DMS79 (cell line): ENCODE measurements at regions not wholly inside any gene's neighbourhood (a gene's known extent, or its start where the extent isn't known, plus 50 kb on each side); places are given as distances from the start of the nearest gene placed in this dataset.
"Not testable (repeated sequence)": the region's sequence is repeated elsewhere in the genome, so short reads cannot be mapped to it uniquely, and the experiment has no call there.

ENCODE experiments used
- DNase-seq: peaks from one replicate; lab custom pipeline; 2025; lab: John Stamatoyannopoulos, UW

DNA sequence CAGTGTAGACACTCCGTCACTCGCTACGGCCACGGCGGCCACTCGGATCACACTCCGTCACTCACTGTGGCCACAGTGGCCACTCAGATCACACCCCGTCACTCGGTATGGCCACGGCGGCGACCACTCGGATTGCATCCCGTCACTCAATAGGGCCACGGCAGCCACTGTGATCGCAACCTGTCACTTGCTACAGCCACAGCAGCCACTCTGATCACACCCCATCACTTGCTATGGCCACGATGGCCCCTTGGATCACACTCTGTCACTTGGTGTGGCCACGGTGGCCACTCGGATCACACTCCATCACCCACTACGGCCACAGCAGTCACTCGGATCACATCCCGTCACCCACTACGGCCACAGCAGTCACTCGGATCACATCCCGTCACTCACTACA lies 175.3 kb downstream of the LAT start:
- not testable (repeated sequence) for DNase-seq

DNA sequence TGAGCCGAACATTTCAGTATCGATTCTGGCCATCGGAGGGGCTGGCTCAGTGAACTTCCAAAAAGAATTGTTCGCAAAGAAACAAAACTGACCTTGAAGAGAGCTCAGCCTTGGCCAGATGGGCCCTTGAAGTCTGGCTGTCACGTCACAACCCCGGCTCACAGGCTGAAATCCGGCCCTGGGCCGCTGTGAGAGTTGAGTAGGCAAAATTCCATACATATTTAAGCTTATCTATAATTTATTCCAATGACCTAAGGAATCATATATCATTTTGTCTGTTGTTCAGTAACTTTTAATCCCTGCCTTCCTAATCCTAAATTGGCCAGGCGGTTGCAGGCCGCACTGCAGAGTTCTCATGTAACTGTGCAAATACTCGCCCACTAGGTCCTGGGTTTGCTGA lies 174.8 kb downstream of the LAT start:
- not testable (repeated sequence) for DNase-seq

DNA sequence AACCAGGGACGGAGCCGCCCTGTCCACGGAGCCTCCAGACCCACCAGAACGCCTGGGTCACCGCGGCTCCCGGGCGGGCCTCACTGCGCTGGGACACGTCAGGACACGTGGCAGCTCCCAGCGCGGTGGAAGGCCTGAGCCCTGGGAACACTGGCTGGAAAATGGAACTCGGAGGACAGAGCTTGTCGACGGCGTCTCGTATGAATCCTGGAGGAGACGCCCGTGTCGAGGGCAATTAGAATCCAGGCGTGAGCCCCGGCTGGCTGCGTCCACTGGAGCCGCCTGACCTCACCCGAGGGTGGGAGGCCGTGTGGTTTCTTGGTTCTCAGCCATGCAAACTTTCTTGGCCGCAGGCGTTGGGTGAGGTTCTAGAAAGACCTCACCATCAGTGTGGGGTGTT lies 173.9 kb downstream of the LAT start:
- DNase-seq = no peak

DNA sequence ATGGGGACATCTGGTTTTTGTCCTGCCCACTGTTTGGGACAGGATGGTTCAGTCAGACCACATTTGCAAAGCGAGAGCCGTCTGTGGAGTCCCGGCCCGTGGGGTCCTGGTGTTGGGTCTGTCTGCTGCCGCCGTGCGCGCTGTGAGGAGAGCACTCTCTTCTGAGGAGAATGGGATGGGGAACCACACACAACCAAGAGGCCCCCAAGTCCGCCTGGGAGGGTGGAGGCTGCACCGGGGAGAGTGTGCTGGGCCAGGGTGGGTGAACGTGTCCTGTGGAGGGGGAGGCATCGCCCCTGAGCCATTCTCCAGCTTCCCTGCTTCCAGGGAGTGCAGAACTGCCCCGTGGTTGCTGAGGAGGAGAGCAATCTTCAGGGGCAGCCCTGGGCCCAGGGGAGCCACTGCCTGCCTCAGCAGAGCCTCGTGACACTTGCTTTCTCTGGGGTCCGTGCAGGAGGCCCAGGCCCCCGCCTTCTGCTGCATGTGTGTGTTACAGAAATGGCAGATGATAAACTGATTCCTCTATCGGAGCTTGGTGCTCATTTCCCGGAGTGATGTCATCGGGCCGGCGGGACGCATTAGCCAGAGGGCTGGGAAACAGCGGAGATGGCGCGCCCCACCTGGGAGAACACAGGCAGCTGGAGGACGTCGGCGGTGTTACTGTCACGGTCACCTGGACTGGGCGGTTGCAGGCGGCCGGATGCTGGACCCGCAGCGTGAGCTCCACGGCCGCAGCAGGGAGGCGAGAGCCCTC lies 173.4 kb downstream of the LAT start:
- not testable (repeated sequence) for DNase-seq

DNA sequence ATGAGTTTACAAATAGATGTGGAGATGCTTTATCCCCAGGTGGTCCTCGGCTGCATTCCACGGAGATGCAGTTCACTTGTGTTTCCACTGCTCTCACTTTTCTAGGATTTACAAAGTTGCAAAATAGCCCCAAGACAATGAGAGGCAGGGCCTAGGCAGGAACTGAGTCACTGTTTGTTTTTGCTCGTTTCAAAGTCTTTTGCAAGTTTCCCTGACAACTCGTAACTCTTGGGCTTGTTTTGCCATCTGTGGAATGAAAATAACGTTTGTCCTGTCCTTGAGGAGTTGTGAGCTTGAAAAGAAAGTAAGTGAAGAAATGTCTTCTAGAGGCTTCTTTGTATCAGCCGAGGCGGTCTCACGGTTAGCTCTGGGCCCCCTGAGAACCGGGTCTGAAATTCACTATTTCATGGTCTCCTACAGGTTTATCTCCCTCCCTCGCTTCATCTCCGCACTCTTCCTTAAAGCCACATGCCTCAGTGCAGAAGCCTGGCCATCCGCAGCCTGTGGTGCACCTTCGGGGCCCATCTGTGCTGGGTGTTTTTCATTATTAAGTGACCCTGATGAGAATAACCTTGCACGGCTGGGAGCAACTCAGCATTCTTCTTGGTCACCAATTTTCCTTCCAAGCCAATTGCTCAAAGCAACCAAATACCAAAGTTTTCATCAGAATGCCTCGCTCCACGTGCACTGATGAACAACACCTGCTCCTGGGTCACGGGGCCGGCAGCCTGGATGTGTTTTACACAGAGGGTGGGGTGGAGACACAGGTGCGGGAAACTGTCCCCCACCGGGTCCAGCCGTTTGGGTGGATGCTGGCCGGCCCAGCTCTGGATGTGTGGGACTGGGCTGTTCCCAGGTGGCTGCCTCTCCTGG lies 172.4 kb downstream of the LAT start:
- DNase-seq = not testable (repeated sequence)

DNA sequence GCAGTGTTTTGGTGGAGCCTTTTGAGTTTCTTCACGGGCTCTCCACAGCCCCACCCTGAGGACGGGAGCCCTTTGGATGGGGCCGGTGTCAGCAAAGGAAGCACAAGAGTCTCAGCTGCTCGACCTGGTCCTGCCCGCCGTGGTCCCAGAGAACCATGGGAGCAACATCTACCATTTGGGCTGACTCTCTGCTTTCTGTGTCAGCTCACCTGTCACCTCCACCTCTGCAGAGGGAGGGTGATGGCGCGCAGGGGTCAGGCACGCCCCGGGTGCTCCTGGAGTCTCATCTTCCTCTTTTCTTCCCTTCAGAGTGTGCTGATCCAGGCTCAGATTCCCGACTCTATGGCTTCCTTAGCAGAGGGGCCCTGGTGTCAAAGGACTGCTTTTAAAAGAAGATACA lies 171.7 kb downstream of the LAT start:
- no peak for DNase-seq

DNA sequence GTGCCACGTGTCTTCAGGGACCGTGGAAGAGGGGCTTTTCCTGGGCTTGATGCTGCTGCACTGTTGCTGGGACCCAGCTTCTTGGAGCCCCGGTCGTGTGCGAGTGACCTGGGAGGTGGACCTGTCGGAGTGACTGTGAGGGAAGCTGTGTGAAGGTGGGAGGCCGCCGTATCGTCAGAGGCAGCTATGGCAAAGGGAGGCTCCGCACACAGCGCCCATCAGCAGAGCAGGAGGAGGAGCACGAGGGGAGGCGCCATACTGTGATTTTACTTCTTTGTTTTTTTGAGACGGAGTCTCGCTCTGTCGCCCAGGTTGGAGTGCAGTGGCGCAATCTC lies 171.0 kb downstream of the LAT start:
- DNase-seq = not testable (repeated sequence)

DNA sequence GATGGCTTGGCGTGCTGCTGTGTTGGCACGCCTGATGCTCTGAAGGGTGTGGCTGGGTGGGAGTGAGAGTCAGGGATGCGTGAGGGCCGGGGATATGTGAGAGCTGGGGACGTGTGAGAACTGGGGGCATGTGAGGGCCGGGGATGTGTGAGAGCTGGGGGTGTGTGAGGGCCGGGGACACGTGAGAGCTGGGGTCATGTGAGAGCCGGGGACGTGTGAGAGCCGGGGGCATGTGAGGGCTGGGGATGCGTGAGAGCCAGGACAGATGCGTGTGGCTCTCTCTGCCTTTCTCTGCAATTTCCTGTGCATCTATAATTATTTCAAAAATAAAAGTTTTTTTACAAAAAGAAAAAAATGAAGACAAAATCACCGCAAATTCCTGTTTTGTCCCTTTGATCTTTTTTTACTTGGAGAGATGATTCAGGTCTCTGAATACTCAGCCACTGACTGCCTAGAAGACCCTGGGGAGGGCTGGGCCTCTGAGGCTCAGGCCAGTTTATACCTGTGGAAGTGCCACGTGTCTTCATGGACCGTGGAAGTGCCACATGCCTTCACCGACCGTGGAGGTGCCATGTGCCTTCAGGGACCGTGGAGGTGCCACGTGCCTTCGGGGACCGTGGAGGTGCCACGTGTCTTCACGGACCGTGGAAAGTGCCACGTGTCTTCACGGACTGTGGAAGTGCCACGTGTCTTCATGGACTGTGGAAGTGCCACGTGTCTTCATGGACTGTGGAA lies 170.4 kb downstream of the LAT start:
- not testable (repeated sequence) for DNase-seq

DNA sequence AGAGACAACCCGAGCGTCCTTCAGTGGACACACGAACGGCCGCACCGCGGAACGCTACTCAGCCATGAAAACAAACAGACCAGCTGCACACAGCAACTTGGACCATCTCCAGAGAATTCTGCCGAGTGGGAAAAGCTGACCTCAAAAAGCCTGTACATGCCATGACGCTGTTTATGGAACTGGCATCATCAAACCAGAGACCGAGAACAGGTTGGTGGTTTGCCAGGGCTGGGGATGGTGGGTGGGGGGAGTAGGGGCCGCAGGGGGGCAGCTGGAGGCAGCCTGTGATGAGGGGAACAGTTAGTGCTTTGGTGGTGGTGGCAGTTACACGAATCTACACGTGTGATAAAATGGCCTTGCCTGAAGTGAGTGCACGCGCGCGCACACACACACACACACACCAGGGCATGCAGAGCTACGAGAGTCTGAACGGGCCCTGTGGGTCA lies 169.8 kb downstream of the LAT start:
- DNase-seq = peak; percentile 34

DNA sequence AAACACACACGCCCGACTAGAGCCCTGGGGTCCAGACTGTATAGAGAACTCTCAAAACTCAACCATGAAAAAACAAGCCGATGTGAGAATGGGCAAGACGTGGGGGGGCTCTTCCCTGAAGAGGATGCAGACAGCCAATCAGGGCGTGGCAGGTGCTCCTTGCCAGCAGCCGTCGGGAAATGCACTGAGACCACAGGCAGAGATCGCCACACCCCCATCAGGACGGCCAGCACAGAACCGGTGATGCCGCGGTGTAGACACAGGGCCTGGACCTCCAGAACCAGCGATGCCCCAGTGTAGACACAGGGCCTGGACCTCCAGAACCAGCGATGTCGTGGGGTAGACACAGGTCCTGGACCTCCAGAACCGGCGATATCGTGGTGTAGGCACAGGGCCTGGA lies 169.2 kb downstream of the LAT start:
- peak; percentile 36 for DNase-seq

DNA sequence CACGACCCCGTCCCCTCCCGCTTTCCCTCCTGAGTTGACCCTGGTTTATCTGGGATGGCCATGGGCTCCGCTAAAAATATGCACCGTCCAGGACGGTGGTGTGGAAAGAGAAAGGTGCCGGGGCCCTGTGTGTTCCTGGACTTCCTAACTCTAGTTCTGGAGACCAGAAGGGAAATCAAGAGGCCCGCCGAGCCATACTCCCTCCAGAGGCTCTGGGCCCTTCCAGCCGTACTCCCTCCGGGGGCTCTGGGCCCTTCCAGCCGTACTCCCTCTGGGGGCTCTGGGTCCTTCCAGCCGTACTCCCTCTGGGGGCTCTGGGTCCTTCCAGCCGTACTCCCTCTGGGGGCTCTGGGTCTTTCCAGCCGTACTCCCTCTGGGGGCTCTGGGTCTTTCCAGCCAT lies 168.5 kb downstream of the LAT start:
- DNase-seq = not testable (repeated sequence)

DNA sequence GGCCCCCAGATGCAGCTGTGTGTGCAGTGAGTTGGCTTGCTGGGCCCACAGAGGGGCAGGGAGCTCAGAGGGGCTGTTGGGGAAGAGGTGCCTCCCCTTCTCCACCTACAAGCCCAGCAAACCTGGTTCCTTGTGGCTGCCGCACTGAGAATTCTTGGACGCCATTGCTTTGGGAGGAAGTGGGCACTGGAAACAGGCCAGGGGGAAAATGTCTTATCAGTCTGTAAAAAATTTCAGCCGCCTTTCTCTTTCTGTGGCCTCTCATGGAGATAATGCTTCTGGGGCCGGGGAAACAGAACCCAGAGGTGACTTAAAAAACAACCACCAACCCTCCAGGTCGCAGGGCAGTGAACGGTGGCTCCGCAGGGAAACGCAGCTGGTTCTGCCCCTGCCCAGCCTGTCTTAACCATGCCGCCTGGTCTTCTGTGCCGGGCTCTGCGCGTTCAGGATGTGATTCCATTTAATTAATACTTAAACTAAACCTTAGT lies 167.7 kb downstream of the LAT start:
- not testable (repeated sequence) for DNase-seq

DNA sequence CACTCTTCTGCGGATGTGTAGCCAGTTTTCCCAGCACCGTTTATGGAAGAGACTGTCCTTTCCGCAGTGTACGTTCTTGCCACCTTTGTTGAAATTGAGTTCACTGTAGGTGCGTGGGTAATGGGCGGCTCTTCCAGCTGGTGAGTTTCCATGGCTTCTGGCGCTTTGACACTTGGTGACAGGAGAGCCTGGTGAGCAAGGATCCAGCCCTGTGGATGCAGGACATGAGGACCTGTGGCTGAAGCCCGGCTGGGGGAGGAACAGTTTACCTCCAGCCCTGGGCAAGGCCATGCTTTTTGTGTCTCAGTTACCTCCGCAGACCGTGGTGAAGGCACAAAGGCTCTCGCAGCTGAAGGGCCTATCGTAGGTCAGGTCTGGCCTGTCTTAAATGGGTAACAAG lies 166.5 kb downstream of the LAT start:
- no peak for DNase-seq

DNA sequence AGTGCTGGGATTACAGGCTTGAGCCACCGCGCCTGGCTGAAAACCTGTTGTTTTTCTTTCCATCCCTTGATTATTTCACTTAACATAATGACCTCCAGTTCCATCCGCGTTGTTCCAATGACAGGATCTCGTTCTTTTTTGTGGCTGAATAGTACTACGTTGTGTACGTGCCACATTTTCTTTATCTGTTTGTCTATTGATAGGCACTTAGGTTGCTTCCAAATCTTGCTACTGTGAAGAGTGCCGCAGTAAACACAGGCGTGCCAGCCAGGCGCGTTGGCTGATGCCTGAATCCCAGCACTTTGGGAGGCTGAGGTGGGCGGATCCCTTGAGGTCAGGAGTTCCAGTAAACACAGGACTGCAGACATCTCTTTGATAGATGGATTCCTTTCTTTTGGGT lies 165.1 kb downstream of the LAT start:
- not testable (repeated sequence) for DNase-seq

DNA sequence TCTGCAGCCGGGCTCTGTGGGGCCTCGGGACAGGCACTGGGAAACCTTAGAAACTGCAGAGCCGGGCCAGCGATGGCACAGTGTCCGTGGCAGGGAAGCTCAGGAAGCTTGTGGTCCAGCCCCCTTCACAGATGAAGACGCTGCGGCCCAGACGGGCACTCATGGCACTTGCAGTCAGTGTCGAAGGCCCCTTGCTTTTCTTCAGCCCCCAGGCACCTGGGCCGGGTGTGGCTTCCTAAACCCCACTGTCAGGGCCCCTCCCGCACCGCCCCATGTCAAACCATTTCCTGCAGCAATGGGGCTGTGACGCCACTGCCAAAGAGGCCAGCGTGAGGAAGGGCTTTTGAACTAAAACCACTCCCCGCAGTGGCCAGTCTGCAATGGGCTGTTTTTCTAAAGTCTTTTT lies 164.0 kb downstream of the LAT start:
- no peak for DNase-seq

DNA sequence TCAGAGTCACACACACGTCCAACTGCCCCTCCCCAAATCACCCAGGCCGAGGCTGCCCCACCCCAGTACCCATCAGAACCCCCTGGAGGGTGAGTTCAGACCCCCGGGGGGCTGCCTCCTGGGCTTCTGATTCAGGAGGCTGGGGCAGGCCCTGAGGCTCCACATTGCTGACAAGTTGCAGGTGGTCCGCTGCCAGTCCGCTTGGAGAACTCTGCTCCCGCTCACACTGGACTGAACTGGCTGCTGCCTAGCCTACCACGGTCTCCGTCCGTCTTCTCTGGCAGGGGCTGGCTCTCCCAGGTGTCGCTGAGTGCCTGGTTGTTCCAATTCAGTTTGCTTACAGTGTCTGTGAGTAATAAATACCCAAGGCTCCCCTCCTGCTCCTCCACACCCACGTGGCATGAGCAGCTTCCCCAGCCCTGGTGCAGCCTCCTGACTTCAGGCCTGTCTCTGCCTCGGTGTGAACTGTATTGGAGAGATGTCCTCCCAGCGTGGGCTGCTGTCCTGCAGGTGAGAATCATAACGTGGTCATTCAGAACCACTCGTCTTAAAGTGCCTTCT lies 163.4 kb downstream of the LAT start:
- no peak for DNase-seq

DNA sequence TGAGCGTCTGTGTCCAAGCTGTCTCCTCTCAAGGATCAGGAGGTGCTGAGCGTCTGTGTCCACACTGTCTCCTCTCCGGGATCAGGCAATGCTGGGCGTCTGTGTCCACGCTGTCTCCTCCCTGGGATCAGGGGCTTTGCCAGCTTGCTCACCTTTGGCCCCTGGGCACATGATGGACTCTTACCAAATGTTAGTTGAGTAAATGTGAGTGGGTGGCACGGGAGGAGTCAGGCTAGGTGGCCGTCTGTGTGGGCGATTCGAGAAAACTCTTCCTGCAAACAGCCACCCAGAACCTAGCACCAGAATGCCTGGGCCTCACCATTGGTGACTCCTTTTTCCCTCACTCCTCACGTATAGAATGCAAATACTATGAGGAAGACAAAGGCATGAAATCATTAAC lies 162.9 kb downstream of the LAT start:
- DNase-seq = not testable (repeated sequence)

DNA sequence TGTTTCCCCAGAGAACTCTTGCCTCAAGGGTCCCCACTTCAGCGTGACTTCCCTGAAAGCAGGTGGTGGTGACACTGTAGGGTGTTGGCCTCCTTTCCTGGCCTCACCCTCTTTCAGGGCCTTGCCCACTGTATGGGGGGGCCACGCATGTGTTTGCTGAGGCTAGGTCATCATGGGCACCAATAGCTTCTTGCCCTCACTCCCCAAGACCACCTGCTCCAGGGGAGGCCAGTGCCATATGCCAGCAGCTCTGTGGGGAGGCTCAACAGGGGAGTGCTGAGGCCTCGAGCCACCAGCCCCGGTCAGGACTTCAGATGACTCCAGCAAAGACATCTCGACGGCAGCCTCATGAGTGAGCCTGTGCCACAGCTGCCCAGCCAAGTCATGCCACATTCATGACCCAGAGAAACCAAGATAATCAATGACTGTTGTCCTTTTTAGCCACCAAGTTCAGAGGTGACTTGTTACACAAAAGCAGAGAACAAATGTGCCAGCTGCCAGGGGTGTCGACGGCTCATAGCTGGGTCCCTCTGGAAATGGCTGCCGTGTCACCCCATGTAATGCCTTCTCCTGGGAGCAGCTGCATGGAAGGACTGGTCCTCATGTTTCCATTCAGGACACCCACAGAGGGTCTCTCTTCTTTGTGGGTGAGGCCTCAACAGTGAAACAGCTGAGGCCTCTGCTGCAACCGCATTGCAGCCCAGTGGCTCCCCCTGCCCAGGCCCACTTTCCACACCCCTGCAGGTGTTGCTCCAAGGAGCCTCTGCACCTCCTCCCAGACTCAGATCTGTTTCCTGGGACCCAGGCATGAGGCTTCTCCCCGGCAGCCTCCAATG lies 162.2 kb downstream of the LAT start:
- not testable (repeated sequence) for DNase-seq

DNA sequence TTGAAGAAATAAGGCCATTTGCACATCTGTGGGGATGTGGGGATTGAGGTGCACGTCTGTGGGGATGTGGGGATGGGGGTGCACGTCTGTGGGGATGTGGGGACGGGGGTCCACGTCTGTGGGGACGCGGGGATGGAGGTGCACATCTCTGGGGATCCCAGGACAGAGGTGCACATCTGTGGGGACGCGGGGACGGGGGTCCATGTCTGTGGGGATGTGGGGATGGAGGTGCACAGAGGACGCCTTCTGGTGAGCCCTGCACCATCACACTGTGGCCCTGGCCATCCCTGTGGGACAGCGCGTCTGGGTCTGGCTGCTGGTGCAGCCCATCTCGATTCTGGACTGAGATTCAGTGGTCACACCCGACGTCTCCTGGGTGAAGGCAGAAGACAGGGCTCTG lies 161.4 kb downstream of the LAT start:
- DNase-seq = no peak

DNA sequence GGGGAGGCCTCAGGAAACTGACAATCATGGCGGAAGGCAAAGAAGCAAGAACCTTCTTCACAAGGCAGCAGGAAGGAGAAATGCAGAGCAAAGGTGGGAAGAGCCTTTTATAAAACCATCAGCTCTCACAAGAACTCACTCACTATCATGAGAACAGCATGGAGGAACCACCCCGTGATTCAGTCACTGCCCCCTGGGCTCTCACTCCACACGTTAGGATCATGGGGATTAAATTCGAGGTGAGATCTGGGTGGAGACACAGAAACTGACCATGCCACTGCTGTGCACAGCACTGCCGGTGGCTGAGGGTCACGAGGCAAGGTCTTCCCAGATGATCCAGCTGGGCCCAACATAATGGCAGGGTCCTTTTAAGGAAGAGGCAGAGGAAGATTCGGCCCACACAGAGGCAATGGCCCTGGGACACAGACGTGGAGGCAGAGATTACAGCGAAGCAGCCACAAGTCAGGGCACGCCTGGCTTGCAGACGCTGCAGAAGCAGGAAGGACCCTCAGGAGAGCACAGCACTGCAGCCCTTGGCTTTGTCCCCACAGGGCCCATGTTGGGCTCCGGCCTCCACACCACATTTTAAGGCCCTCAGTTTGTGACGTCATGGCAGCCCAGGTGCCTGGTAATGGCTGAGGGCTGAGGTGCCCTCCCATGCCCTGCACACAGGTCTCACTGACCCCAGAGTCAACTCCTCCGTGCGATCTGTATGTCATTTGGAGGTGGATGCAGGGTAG lies 160.8 kb downstream of the LAT start:
- not testable (repeated sequence) for DNase-seq
